HepG2 (cell line): ENCODE measurements at regions not wholly inside any gene's neighbourhood (a gene's known extent, or its start where the extent isn't known, plus 50 kb on each side); places are given as distances from the start of the nearest gene placed in this dataset.

Experiments
- ATAC-seq: fragments of 200-7000 bp; cut with Tn5 transposase; 3 replicates; pipeline ENCODE4 v1.9.1; 2020; ENCODE audit warnings: mild to moderate bottlenecking, moderate library complexity
- BruUV-seq: library from RNA; stranded (reverse); fragments of 400-500 nt; replicated peaks from 2 replicates; lab custom pipeline; 2021; lab: Mats Ljungman, UMichigan
- CTCF ChIA-PET: fragments of 300-600 bp; formaldehyde crosslinking; extraction: SDS; loops from one replicate; lab custom pipeline; 2021; ENCODE audit warnings: low total read pairs, inconsistent platforms, low intra/inter-chr PET ratio; lab: Yijun Ruan, JAX
- POLR2A ChIA-PET: fragments of 350-600 bp; sonication (Branson Sonifier 250); formaldehyde crosslinking; loops from one replicate; lab custom pipeline; 2020; ENCODE audit warnings: antibody characterized with exemption, inconsistent platforms; lab: Yijun Ruan, JAX
- DNase-seq: peaks from one replicate; pipeline ENCODE4 v3.0.0-alpha.2; 2015; ENCODE audit warnings: low spot score
- FAIRE-seq: peaks from 3 replicates; lab custom pipeline; 2011; peaks lifted over from hg19 to GRCh38; lab: Jason Lieb, UNC
- H2AFZ ChIP-seq: one replicate; pipeline ENCODE4 v1.6.1; 2011; ENCODE audit warnings: low read length, inconsistent platforms
- H3K27ac ChIP-seq: fragments of 300-600 bp; 3 replicates; pipeline ENCODE4 v1.8.0; 2011; ENCODE audit warnings: mixed run types, mild to moderate bottlenecking, mixed read lengths, low read length, inconsistent platforms; ENCODE audit not compliant: insufficient read depth; ENCODE audit errors: extremely low read length
- H3K27me3 ChIP-seq, 2 experiments: fragments of 200-600 bp in 1 of 2; 2 replicates in 1 of 2; 3 replicates in 1 of 2; pipeline versions ENCODE4 v1.6.0 to v1.8.0; 2011; ENCODE audit warnings: low read length in 2 of 2, mild to moderate bottlenecking in 2 of 2, moderate library complexity in 2 of 2, inconsistent platforms in 1 of 2; ENCODE audit not compliant: insufficient read depth in 2 of 2, control insufficient read depth in 1 of 2
- H3K36me3 ChIP-seq, 2 experiments: fragments of 200-600 bp in 1 of 2; replicated peaks in 1 of 2; 2 replicates in 1 of 2; 3 replicates in 1 of 2; pipeline versions ENCODE4 v1.5.1 to v1.8.0; 2011; ENCODE audit warnings: low read length in 2 of 2, inconsistent platforms in 1 of 2; ENCODE audit not compliant: insufficient read depth in 2 of 2, control insufficient read depth in 1 of 2
- H3K4me1 ChIP-seq: 2 replicates; pipeline ENCODE4 v1.5.1; 2012; ENCODE audit warnings: low read length, inconsistent platforms; ENCODE audit not compliant: insufficient read depth
- H3K4me2 ChIP-seq: 2 replicates; pipeline ENCODE4 v1.6.0; 2011; ENCODE audit warnings: low read depth, low read length, inconsistent platforms
- H3K4me3 ChIP-seq, 3 experiments: fragments of 200-600 bp in 1 of 3; sonication (generic), shearing (Covaris generic) in 1 of 3; replicated peaks in 1 of 3; 2 replicates each; pipeline ENCODE4 v1.5.1; 2011 to 2016; ENCODE audit warnings: low read length in 3 of 3, inconsistent platforms in 2 of 3, low read depth in 2 of 3, mild to moderate bottlenecking in 2 of 3, control low read depth in 1 of 3, mixed read lengths in 1 of 3; ENCODE audit not compliant: insufficient read depth in 1 of 3
- H3K79me2 ChIP-seq: one replicate; pipeline ENCODE4 v1.6.1; 2011; ENCODE audit warnings: low read length, inconsistent platforms; ENCODE audit not compliant: insufficient read depth
- H3K9ac ChIP-seq: 2 replicates; pipeline ENCODE4 v1.6.0; 2011; ENCODE audit warnings: mild to moderate bottlenecking, low read depth, low read length, inconsistent platforms; ENCODE audit not compliant: insufficient read depth
- H3K9me3 ChIP-seq: 2 replicates; pipeline ENCODE4 v1.5.1; 2012; ENCODE audit warnings: mild to moderate bottlenecking, low read length
- H4K20me1 ChIP-seq: 2 replicates; pipeline ENCODE4 v1.6.0; 2011; ENCODE audit warnings: inconsistent platforms, mild to moderate bottlenecking, low read length, moderate library complexity; ENCODE audit not compliant: insufficient read depth
- LCORL ChIP-seq, 2 experiments: fragments of 450-650 bp in 1 of 2; sonication (generic) in 1 of 2; formaldehyde crosslinking in 1 of 2; IDR thresholded peaks; 2 replicates each; pipeline versions ENCODE4 v1.5.0 to v1.6.1; 2017 to 2020; ENCODE audit warnings: antibody characterized with exemption in 1 of 2, missing genetic modification reagents in 1 of 2
- ZNF282 ChIP-seq: fragments of 450-650 bp; IDR thresholded peaks from 2 replicates; pipeline ENCODE4 v1.6.1; 2018; ENCODE audit not compliant: partially characterized antibody
- WGBS: methylation state at CpG from one replicate; pipeline ENCODE4 v1.1.6; 2017; ENCODE audit warnings: low lambda C conversion rate; 5-methylcytosine and 5-hydroxymethylcytosine counted together
- in situ Hi-C: cut with HindIII; loops from 2 replicates; pipeline ENCODE4 v1.10.0; 2017; ENCODE audit warnings: low pct_unique_long_range_greater_than_20kb; ENCODE audit not compliant: extremely low pct_ligation_motif_present
- intact Hi-C: fragments of 100-400 bp; cut with micrococcal nuclease; formaldehyde crosslinking; loops from one replicate; pipeline ENCODE4 v1.10.0; 2022; ENCODE audit not compliant: unreplicated experiment
- TF ChIP-seq, protein P1 (sequence below): sonication (generic); formaldehyde crosslinking; IDR thresholded peaks from 2 replicates; pipeline ENCODE4 v1.4.0; 2020; ENCODE audit warnings: mild to moderate bottlenecking, missing genetic modification reagents
- TF ChIP-seq, protein P2 (sequence below): sonication (generic); formaldehyde crosslinking; IDR thresholded peaks from 2 replicates; pipeline ENCODE4 v1.9.0; 2021; ENCODE audit warnings: missing genetic modification reagents, mild to moderate bottlenecking, borderline replicate concordance
- TF ChIP-seq, protein P3 (sequence below): sonication (generic); formaldehyde crosslinking; IDR thresholded peaks from 2 replicates; pipeline ENCODE4 v1.5.0; 2020; ENCODE audit warnings: missing genetic modification reagents

DNA sequence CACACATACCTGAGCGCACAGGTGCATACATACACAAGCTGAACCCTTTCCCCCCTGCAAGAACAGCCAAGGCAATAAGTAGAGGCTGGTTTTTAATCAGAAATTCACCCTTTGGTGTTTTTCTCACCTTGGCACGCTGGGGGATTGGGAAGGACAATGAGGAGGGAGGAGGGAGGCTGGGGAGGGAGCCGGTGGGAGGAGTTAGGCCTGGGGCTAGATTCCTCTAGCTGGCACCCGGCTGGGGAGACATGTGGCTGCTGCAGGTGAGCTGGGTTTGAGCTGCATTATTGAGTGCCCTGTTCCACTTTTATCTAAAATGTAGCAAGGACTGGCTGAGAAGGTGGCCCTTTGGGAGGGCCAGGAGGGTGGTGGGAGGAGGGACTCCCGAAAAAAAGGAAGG is 97.8 kb upstream of the CSF3R start (continued):
- TF ChIP-seq, protein P1, sequence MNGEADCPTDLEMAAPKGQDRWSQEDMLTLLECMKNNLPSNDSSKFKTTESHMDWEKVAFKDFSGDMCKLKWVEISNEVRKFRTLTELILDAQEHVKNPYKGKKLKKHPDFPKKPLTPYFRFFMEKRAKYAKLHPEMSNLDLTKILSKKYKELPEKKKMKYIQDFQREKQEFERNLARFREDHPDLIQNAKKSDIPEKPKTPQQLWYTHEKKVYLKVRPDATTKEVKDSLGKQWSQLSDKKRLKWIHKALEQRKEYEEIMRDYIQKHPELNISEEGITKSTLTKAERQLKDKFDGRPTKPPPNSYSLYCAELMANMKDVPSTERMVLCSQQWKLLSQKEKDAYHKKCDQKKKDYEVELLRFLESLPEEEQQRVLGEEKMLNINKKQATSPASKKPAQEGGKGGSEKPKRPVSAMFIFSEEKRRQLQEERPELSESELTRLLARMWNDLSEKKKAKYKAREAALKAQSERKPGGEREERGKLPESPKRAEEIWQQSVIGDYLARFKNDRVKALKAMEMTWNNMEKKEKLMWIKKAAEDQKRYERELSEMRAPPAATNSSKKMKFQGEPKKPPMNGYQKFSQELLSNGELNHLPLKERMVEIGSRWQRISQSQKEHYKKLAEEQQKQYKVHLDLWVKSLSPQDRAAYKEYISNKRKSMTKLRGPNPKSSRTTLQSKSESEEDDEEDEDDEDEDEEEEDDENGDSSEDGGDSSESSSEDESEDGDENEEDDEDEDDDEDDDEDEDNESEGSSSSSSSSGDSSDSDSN (CRISPR knock-in tag) = no peak

DNA sequence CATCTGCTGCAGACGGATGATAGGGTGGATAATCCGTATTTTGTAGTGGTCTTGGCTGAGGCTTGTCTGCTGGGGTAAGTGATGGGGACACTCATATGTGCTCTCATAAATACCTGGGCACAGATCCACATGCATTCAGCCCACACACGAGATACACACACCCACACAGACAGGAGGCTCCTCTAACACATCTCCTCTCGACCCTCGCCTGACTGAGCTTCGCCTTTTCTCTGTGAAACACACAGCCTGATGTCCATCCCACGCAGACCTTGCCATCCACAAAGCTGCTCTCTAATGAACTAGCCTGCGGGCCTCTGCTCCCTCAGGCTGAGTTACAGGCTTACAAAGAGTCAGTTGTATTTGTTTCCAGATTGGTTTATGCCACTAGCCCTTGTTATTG is 96.3 kb upstream of the CSF3R start:
- H3K79me2 ChIP-seq = no peaks in the 10 kb centered on the region
- ChIA-PET POLR2A (no interaction called here), CTCF (no interaction called here)
- H3K4me1 ChIP-seq = no peaks in the 10 kb centered on the region
- 0% methylated on average over 5 of the region's 8 CpGs for WGBS
- no TSS peak for BruUV-seq
- H3K27ac ChIP-seq = no peak overlapping the region
- TF ChIP-seq, protein P2, sequence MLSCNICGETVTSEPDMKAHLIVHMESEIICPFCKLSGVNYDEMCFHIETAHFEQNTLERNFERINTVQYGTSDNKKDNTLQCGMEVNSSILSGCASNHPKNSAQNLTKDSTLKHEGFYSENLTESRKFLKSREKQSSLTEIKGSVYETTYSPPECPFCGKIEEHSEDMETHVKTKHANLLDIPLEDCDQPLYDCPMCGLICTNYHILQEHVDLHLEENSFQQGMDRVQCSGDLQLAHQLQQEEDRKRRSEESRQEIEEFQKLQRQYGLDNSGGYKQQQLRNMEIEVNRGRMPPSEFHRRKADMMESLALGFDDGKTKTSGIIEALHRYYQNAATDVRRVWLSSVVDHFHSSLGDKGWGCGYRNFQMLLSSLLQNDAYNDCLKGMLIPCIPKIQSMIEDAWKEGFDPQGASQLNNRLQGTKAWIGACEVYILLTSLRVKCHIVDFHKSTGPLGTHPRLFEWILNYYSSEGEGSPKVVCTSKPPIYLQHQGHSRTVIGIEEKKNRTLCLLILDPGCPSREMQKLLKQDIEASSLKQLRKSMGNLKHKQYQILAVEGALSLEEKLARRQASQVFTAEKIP (CRISPR knock-in tag) = no peak
- TF ChIP-seq, protein P3, sequence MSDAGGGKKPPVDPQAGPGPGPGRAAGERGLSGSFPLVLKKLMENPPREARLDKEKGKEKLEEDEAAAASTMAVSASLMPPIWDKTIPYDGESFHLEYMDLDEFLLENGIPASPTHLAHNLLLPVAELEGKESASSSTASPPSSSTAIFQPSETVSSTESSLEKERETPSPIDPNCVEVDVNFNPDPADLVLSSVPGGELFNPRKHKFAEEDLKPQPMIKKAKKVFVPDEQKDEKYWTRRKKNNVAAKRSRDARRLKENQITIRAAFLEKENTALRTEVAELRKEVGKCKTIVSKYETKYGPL (CRISPR knock-in tag) = no peak
- TF ChIP-seq ZNF282 = no peak
- no peak for TF ChIP-seq LCORL (IDR thresholded peaks at IDR 0.05)
- no peak for TF ChIP-seq LCORL (CRISPR knock-in tag; IDR thresholded peaks at IDR 0.05)
- H3K4me2 ChIP-seq = no peak overlapping the region
- H3K9ac ChIP-seq = no peak overlapping the region
- no peak overlapping the region for H3K4me3 ChIP-seq
- FAIRE-seq (no peak), DNase-seq (no peak), ATAC-seq (no peak)
- H3K36me3 ChIP-seq = no peaks in the 10 kb centered on the region
- H3K9me3 ChIP-seq = no peaks in the 10 kb centered on the region
- H2AFZ ChIP-seq = no peak overlapping the region
- intact Hi-C loops = no loop called here
- peaks cover 0 to 37% of the 10 kb centered on the region in 2 experiments; a peak in 4 of 5 replicates for H3K27me3 ChIP-seq
- H4K20me1 ChIP-seq = no peaks in the 10 kb centered on the region
- in situ Hi-C loops = no loop called here
